Neural progenitor cell (in vitro differentiated cells): ENCODE measurements at regions not wholly inside any gene's neighbourhood (a gene's known extent, or its start where the extent isn't known, plus 50 kb on each side); places are given as distances from the start of the nearest gene placed in this dataset.

Experiments
- CTCF ChIP-seq: fragments of 200-600 bp; sonication (generic); IDR thresholded peaks from 2 replicates; pipeline ENCODE4 v1.5.1; 2017; ENCODE audit warnings: antibody characterized with exemption, mild to moderate bottlenecking
- EZH2 ChIP-seq: fragments of 200-600 bp; sonication (generic); IDR thresholded peaks from 2 replicates; pipeline ENCODE4 v1.6.1; 2017; ENCODE audit warnings: antibody characterized with exemption, mild to moderate bottlenecking, moderate library complexity
- EZH2phosphoT487 ChIP-seq: fragments of 200-600 bp; sonication (generic); IDR thresholded peaks from 2 replicates; pipeline ENCODE4 v1.6.1; 2017; ENCODE audit warnings: antibody characterized with exemption

GRCh38 chr13:54593504-54593903, 1564.9 kb downstream of the OLFM4 start:
- TF ChIP-seq CTCF (no peak), EZH2 (no peak), EZH2phosphoT487 (no peak)
